Heart left ventricle (tissue), 16 donors: ENCODE measurements at regions not wholly inside any gene's neighbourhood (a gene's known extent, or its start where the extent isn't known, plus 50 kb on each side); places are given as distances from the start of the nearest gene placed in this dataset.

ENCODE experiments used
- ATAC-seq, 4 donors: fragments of 200-7000 bp; cut with Tn5 transposase; one replicate each; pipeline ENCODE4 v1.9.1; 2020 to 2022; ENCODE audit warnings: moderate library complexity in 4 of 4, mild to moderate bottlenecking in 3 of 4, moderate number of reproducible peaks in 1 of 4
- DNase-seq, 5 donors: peaks; one replicate each; pipeline ENCODE4 v3.0.0-alpha.2; 2020
- H3K27ac ChIP-seq, 12 donors: fragments of 200-600 bp; sonication (generic) in 4 of 12; one replicate each; pipeline versions ENCODE4 v1.5.0 to v1.8.0; 2016 to 2022; ENCODE audit warnings: mild to moderate bottlenecking in 2 of 12
- H3K27me3 ChIP-seq, 9 donors: fragments of 200-600 bp; sonication (generic) in 2 of 9; one replicate each; pipeline versions ENCODE4 v1.5.1 to v1.8.0; 2016 to 2022; ENCODE audit warnings: mild to moderate bottlenecking in 3 of 9
- H3K36me3 ChIP-seq, 9 donors: fragments of 200-600 bp; sonication (generic) in 2 of 9; one replicate each; pipeline versions ENCODE4 v1.5.0 to v1.8.0; 2018 to 2022; ENCODE audit warnings: mild to moderate bottlenecking in 2 of 9
- H3K4me1 ChIP-seq, 12 donors: fragments of 200-600 bp; sonication (generic) in 4 of 12; one replicate each; pipeline versions ENCODE4 v1.5.0 to v1.8.0; 2016 to 2022; ENCODE audit warnings: mild to moderate bottlenecking in 3 of 12
- H3K4me3 ChIP-seq, 12 donors: fragments of 200-600 bp; sonication (generic) in 4 of 12; one replicate each; pipeline versions ENCODE4 v1.5.0 to v1.8.0; 2017 to 2022; ENCODE audit warnings: mild to moderate bottlenecking in 9 of 12, moderate library complexity in 4 of 12
- H3K9me3 ChIP-seq, 12 donors: fragments of 200-600 bp; sonication (generic) in 4 of 12; one replicate each; pipeline versions ENCODE4 v1.5.0 to v1.8.0; 2016 to 2022; ENCODE audit warnings: mild to moderate bottlenecking in 1 of 12
- POLR2A ChIP-seq, 2 donors: fragments of 450-650 bp; IDR thresholded peaks; one replicate each; pipeline ENCODE4 v1.6.1; 2017; ENCODE audit warnings: antibody characterized with exemption in 2 of 2, mild to moderate bottlenecking in 2 of 2, moderate library complexity in 2 of 2
- WGBS, 4 donors: extraction: QIAGEN DNeasy Blood & Tissue Kit in 2 of 4; methylation state at CpG; one replicate each; pipeline versions ENCODE4 v1.1.5 to v1.1.7; 2013 to 2018; 5-methylcytosine and 5-hydroxymethylcytosine counted together
- intact Hi-C, 10 donors: fragments of 100-400 bp; cut with DNase I; formaldehyde crosslinking; loops; one replicate each; pipeline versions ENCODE4 v1.11.1 to v1.14.2; 2022
- TF ChIP-seq, protein P1 (sequence below), 12 donors: fragments of 200-600 bp; sonication (generic) in 4 of 12; IDR thresholded peaks; one replicate each; pipeline versions ENCODE4 v1.5.0 to v1.8.0; 2018 to 2022; ENCODE audit warnings: antibody characterized with exemption in 12 of 12, mild to moderate bottlenecking in 5 of 12
- donor health status: ischemic (EF 13 %, LVEDD 7.1; RV severe dilation, severe dysfunction).
- donor health status: healthy with polysubstance abuse.
- donor health status: DM: no; HTN: yes; CAD: no.
- donor health status: DM: no; HTN: no; CAD: no.
- donor health status: ischemic (EF 25% LVEDD 6.9; RV normal size, moderate dysfunction).
- donor health status: ischemic (EF 25% LVEDD 5.7; RV mildly dilated, moderate dysfunction).
- donor health status: healthy.
- donor health status: DM: yes; HTN: yes; CAD: no.
- donor health status: ischemic (EF 35%, LVEDD 5.7; RV mildly dilated, moderate dysfunction).
- donor health status: nonischemic (EF 11% LVEDD 7.7; RV severe dilation, severe dysfunction).
- donor health status: DM: yes; HTN: yes; CAD: no.
- donor health status: PGD.
- donor health status: ischemic (EF 29% LVEDD 5.4; RV normal size, mild dysfunction).
- donor health status: nonischemic (EF 23%, LVEDD 6.1; RV moderate dilation, normal function).

DNA sequence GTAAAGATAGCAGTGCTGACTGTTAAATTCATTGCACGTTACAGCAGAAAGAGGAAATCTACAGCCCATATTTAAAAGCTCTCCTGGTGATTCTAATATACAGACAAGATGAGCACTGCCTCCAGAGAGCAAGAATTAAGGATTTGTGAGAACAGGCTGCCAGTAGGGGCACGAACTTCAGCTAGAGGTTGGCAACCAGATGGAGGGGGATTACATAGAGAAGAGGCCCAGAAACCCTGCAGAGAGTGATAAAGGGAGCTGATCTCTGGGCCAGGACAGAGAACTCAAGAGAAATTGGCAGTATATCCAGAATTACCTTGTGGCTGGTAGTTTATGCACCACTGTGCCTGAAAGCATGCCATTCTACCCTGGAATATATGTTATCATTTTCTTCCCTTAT is 144.8 kb downstream of the UFM1 start:
- Histone ChIP-seq H3K4me3 (no peak overlapping the region), H3K36me3 (no peaks in the 10 kb centered on the region), H3K27me3 (no peaks in the 10 kb centered on the region), H3K4me1 (no peaks in the 10 kb centered on the region), H3K9me3 (peaks cover 0 to 7% (median 0%) of the 10 kb centered on the region in 12 donors), H3K27ac (no peak overlapping the region)
- TF ChIP-seq, protein P1, sequence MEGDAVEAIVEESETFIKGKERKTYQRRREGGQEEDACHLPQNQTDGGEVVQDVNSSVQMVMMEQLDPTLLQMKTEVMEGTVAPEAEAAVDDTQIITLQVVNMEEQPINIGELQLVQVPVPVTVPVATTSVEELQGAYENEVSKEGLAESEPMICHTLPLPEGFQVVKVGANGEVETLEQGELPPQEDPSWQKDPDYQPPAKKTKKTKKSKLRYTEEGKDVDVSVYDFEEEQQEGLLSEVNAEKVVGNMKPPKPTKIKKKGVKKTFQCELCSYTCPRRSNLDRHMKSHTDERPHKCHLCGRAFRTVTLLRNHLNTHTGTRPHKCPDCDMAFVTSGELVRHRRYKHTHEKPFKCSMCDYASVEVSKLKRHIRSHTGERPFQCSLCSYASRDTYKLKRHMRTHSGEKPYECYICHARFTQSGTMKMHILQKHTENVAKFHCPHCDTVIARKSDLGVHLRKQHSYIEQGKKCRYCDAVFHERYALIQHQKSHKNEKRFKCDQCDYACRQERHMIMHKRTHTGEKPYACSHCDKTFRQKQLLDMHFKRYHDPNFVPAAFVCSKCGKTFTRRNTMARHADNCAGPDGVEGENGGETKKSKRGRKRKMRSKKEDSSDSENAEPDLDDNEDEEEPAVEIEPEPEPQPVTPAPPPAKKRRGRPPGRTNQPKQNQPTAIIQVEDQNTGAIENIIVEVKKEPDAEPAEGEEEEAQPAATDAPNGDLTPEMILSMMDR (IDR thresholded peaks at IDR 0.05) = no peak
- TF ChIP-seq POLR2A (IDR thresholded peaks at IDR 0.05) = no peak
- 51 to 67% (median 56%) methylated on average over 2 of the region's 2 CpGs for WGBS, 4 donors
- intact Hi-C loops = no loop called here
- ATAC-seq (no peak), DNase-seq (no peak)

DNA sequence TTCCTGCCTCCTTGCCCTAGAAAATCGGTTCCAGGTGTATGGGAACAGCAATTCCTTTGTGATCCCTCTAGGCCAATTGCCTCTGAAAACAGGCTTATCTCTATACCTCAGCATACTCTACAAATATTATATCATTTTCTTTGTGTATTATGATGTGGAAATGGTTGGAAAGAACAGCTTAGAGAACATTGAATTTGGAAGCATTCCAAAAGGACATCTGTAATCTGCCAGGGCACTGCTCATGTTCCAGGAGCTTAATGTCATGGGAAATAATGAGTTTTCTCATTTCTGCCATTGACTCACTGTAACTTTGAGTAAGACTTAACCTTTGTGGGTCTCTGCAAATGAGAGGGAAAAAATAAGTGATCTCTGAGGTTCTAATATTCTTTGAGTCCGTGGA is 147.3 kb downstream of the UFM1 start:
- intact Hi-C loops = no loop called here
- H3K4me1 ChIP-seq = no peaks in the 10 kb centered on the region
- H3K27ac ChIP-seq = no peak overlapping the region
- H3K9me3 ChIP-seq = peaks cover 0 to 7% (median 0%) of the 10 kb centered on the region in 12 donors
- TF ChIP-seq POLR2A (IDR thresholded peaks at IDR 0.05) = no peak
- TF ChIP-seq, protein P1 (IDR thresholded peaks at IDR 0.05) = no peak
- ATAC-seq = no peak
- H3K27me3 ChIP-seq = no peaks in the 10 kb centered on the region
- H3K36me3 ChIP-seq = no peaks in the 10 kb centered on the region
- WGBS, 4 donors = 56 to 70% (median 69%) methylated on average over 2 of the region's 2 CpGs
- DNase-seq = no peak
- no peak overlapping the region for H3K4me3 ChIP-seq

DNA sequence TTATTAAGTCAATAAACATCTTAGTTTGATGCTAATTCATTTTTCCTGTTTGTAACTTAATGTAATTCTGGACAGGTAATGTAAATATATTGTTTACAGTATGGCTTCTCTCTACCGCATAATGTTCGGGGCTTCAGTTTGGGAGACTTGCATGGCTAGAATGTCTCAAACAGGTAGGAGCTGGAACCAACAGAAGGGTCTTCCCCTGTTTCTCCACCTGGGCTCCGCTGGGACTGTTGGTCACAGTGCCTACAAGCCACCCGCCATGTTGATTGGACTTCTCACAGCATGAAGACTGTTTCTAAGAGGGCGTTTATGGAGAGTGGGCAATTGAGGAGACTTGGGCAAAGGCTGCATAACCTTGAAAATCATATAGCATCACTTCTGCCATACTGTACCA is 148.6 kb downstream of the UFM1 start:
- TF ChIP-seq, protein P1 (IDR thresholded peaks at IDR 0.05) = no peak
- TF ChIP-seq POLR2A (IDR thresholded peaks at IDR 0.05) = no peak
- Histone ChIP-seq H3K4me1 (no peaks in the 10 kb centered on the region), H3K4me3 (no peak overlapping the region), H3K9me3 (peaks cover 0 to 7% (median 0%) of the 10 kb centered on the region in 12 donors), H3K27me3 (no peaks in the 10 kb centered on the region), H3K36me3 (no peaks in the 10 kb centered on the region), H3K27ac (no peak overlapping the region)
- DNase-seq (no peak), ATAC-seq (no peak)
- intact Hi-C loops = no loop called here
- 89 to 98% (median 92%) methylated on average over 5 of the region's 5 CpGs for WGBS, 4 donors

DNA sequence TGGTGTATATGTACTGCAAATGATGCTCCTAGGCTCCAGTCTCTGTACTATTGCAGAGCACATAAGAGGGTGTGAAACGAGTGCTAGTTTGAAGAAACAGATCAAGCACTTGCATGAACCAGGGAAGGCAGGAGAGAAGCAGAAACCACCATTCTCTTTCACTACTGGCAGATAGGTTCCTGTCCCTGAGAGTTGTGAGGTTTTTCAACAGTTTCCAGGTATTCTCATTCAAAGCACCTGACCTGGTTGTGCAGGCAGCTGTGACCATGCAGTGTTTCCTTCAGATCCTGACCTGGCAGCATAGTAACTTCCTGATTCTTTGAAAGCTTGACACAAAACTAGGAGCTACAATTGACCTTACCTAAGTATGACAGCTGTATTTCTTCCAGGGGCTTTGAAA is 164.9 kb downstream of the UFM1 start:
- no peak for TF ChIP-seq POLR2A (IDR thresholded peaks at IDR 0.05)
- TF ChIP-seq, protein P1 (IDR thresholded peaks at IDR 0.05) = no peak
- H3K27ac ChIP-seq = no peak overlapping the region
- no peaks in the 10 kb centered on the region for H3K4me1 ChIP-seq
- H3K9me3 ChIP-seq = no peaks in the 10 kb centered on the region
- no peak overlapping the region for H3K4me3 ChIP-seq
- DNase-seq (no peak), ATAC-seq (no peak)
- H3K36me3 ChIP-seq = no peaks in the 10 kb centered on the region
- intact Hi-C loops = no loop called here
- no peaks in the 10 kb centered on the region for H3K27me3 ChIP-seq
- WGBS, 4 donors = 45 to 70% (median 60%) methylated on average over 1 of the region's 1 CpG
